GM21367 (cell line): ENCODE measurements at regions not wholly inside any gene's neighbourhood (a gene's known extent, or its start where the extent isn't known, plus 50 kb on each side); places are given as distances from the start of the nearest gene placed in this dataset.
"Not testable (repeated sequence)": the region's sequence is repeated elsewhere in the genome, so short reads cannot be mapped to it uniquely, and the experiment has no call there.

Source experiments
- ATAC-seq: cut with Tn5 transposase; IDR thresholded peaks from one replicate; pipeline ENCODE4 v1.9.1; 2021; ENCODE audit not compliant: unreplicated experiment

GRCh38 chr12:14032191-14032590, 50.8 kb upstream of the GRIN2B start:
- ATAC-seq: not testable (repeated sequence)

- no peak for ATAC-seq
Measured at GRCh38 chr12:14043776-14044175, 62.4 kb upstream of the GRIN2B start.

- ATAC-seq: no peak
Measured at GRCh38 chr12:14048941-14049545, 67.6 kb upstream of the GRIN2B start.

GRCh38 chr12:14057895-14058294, 76.5 kb upstream of the GRIN2B start:
- no peak for ATAC-seq

- no peak for ATAC-seq
Measured at GRCh38 chr12:14058717-14059116, 77.3 kb upstream of the GRIN2B start.

GRCh38 chr12:14059548-14059947, 78.1 kb upstream of the GRIN2B start:
- no peak for ATAC-seq

- no peak for ATAC-seq
Measured at GRCh38 chr12:14065616-14066015, 84.2 kb upstream of the GRIN2B start.

- ATAC-seq: no peak
Measured at GRCh38 chr12:14066021-14066420, 84.6 kb upstream of the GRIN2B start.

GRCh38 chr12:14068961-14069360, 87.6 kb upstream of the GRIN2B start:
- ATAC-seq: no peak

- no peak for ATAC-seq
Measured at GRCh38 chr12:14071833-14072232, 90.4 kb upstream of the GRIN2B start.

- no peak for ATAC-seq
Measured at GRCh38 chr12:14072987-14073386, 91.6 kb upstream of the GRIN2B start.

- no peak for ATAC-seq
Measured at GRCh38 chr12:14075797-14076393, 94.5 kb upstream of the GRIN2B start.

GRCh38 chr12:14076538-14076937, 95.1 kb upstream of the GRIN2B start:
- no peak for ATAC-seq

GRCh38 chr12:14086838-14087237, 105.4 kb upstream of the GRIN2B start:
- ATAC-seq: no peak

GRCh38 chr12:14099994-14100393, 118.6 kb upstream of the GRIN2B start:
- no peak for ATAC-seq

GRCh38 chr12:14101556-14101955, 120.2 kb upstream of the GRIN2B start:
- ATAC-seq: not testable (repeated sequence)

- ATAC-seq: peak; percentile 99
Measured at GRCh38 chr12:14111230-14111865, 129.9 kb upstream of the GRIN2B start.

- ATAC-seq: no peak
Measured at GRCh38 chr12:14113031-14113430, 131.6 kb upstream of the GRIN2B start.

- ATAC-seq: no peak
Measured at GRCh38 chr12:14126692-14127091, 145.3 kb upstream of the GRIN2B start.

GRCh38 chr12:14129611-14130195, 148.3 kb upstream of the GRIN2B start:
- no peak for ATAC-seq

- no peak for ATAC-seq
Measured at GRCh38 chr12:14135996-14136395, 154.6 kb upstream of the GRIN2B start.

GRCh38 chr12:14138495-14138894, 157.1 kb upstream of the GRIN2B start:
- no peak for ATAC-seq
